HG02885 (cell line): ENCODE measurements at regions not wholly inside any gene's neighbourhood (a gene's known extent, or its start where the extent isn't known, plus 50 kb on each side); places are given as distances from the start of the nearest gene placed in this dataset.
"Not testable (repeated sequence)": the region's sequence is repeated elsewhere in the genome, so short reads cannot be mapped to it uniquely, and the experiment has no call there.

Source experiments
- ATAC-seq: cut with Tn5 transposase; IDR thresholded peaks from one replicate; pipeline ENCODE4 v1.9.1; 2021; ENCODE audit warnings: mild to moderate bottlenecking; ENCODE audit not compliant: unreplicated experiment, poor library complexity

- not testable (repeated sequence) for ATAC-seq
Measured at GRCh38 chr15:20628538-20628937, 86.9 kb upstream of the GOLGA6L6 start.

GRCh38 chr15:20625469-20625868 lies 83.9 kb upstream of the GOLGA6L6 start:
- not testable (repeated sequence) for ATAC-seq

GRCh38 chr15:20624085-20624484 lies 82.5 kb upstream of the GOLGA6L6 start:
- not testable (repeated sequence) for ATAC-seq

- peak; percentile 85 for ATAC-seq
Measured at GRCh38 chr15:20622117-20622516, 80.5 kb upstream of the GOLGA6L6 start.

GRCh38 chr15:20614549-20614948 lies 72.9 kb upstream of the GOLGA6L6 start:
- not testable (repeated sequence) for ATAC-seq

- not testable (repeated sequence) for ATAC-seq
Measured at GRCh38 chr15:20612796-20613195, 71.2 kb upstream of the GOLGA6L6 start.

GRCh38 chr15:20612356-20612755 lies 70.8 kb upstream of the GOLGA6L6 start:
- ATAC-seq = not testable (repeated sequence)

- not testable (repeated sequence) for ATAC-seq
Measured at GRCh38 chr15:20611667-20612290, 70.2 kb upstream of the GOLGA6L6 start.

GRCh38 chr15:20608179-20608578 lies 66.6 kb upstream of the GOLGA6L6 start:
- not testable (repeated sequence) for ATAC-seq

GRCh38 chr15:20597245-20597644 lies 55.6 kb upstream of the GOLGA6L6 start:
- not testable (repeated sequence) for ATAC-seq

GRCh38 chr15:20594219-20594618 lies 52.6 kb upstream of the GOLGA6L6 start:
- not testable (repeated sequence) for ATAC-seq

- ATAC-seq = not testable (repeated sequence)
Measured at GRCh38 chr15:20591936-20592335, 50.3 kb upstream of the GOLGA6L6 start.
